Activated CD4-positive, alpha-beta T cell treated with anti-CD3 and anti-CD28 coated beads, Interleukin-2, amount 50 U/mL, for 1 hour (primary cell): ENCODE measurements at regions not wholly inside any gene's neighbourhood (a gene's known extent, or its start where the extent isn't known, plus 50 kb on each side); places are given as distances from the start of the nearest gene placed in this dataset.
"Not testable (repeated sequence)": the region's sequence is repeated elsewhere in the genome, so short reads cannot be mapped to it uniquely, and the experiment has no call there.

Experiments
- DNase-seq: peaks from one replicate; pipeline ENCODE4 v3.0.0-alpha.2; 2020

- DNase-seq: not testable (repeated sequence)
Measured at GRCh38 chr2:201946746-201947145, 86.9 kb upstream of the FZD7 start.

GRCh38 chr2:201947287-201947686 is 86.4 kb upstream of the FZD7 start:
- DNase-seq: no peak

- no peak for DNase-seq
Measured at GRCh38 chr2:201949181-201949926, 84.3 kb upstream of the FZD7 start.

- no peak for DNase-seq
Measured at GRCh38 chr2:201949927-201950246, 83.8 kb upstream of the FZD7 start.

GRCh38 chr2:201950606-201951005 is 83.0 kb upstream of the FZD7 start:
- DNase-seq: no peak

- no peak for DNase-seq
Measured at GRCh38 chr2:201952187-201952586, 81.5 kb upstream of the FZD7 start.

GRCh38 chr2:201953396-201953795 is 80.3 kb upstream of the FZD7 start:
- DNase-seq: no peak

- DNase-seq: no peak
Measured at GRCh38 chr2:201953880-201954279, 79.8 kb upstream of the FZD7 start.

- no peak for DNase-seq
Measured at GRCh38 chr2:201955231-201955630, 78.4 kb upstream of the FZD7 start.

GRCh38 chr2:201955702-201956141 is 77.9 kb upstream of the FZD7 start:
- DNase-seq: no peak

GRCh38 chr2:201956361-201956760 is 77.3 kb upstream of the FZD7 start:
- DNase-seq: no peak

- DNase-seq: no peak
Measured at GRCh38 chr2:201957091-201957490, 76.6 kb upstream of the FZD7 start.

GRCh38 chr2:201959198-201959597 is 74.5 kb upstream of the FZD7 start:
- no peak for DNase-seq

- DNase-seq: no peak
Measured at GRCh38 chr2:201959626-201960025, 74.0 kb upstream of the FZD7 start.

GRCh38 chr2:201960305-201960704 is 73.3 kb upstream of the FZD7 start:
- no peak for DNase-seq

GRCh38 chr2:201961401-201961800 is 72.3 kb upstream of the FZD7 start:
- DNase-seq: no peak

- DNase-seq: no peak
Measured at GRCh38 chr2:201962774-201963562, 70.7 kb upstream of the FZD7 start.

- no peak for DNase-seq
Measured at GRCh38 chr2:201964011-201964410, 69.6 kb upstream of the FZD7 start.

- peak; percentile 13 for DNase-seq
Measured at GRCh38 chr2:201964631-201965206, 68.9 kb upstream of the FZD7 start.

- no peak for DNase-seq
Measured at GRCh38 chr2:201965550-201965949, 68.1 kb upstream of the FZD7 start.

GRCh38 chr2:201966691-201967438 is 66.8 kb upstream of the FZD7 start:
- no peak for DNase-seq

GRCh38 chr2:201968050-201968449 is 65.6 kb upstream of the FZD7 start:
- no peak for DNase-seq

GRCh38 chr2:201968476-201968875 is 65.2 kb upstream of the FZD7 start:
- DNase-seq: no peak
